Thyroid gland (tissue), 4 donors: ENCODE measurements at regions not wholly inside any gene's neighbourhood (a gene's known extent, or its start where the extent isn't known, plus 50 kb on each side); places are given as distances from the start of the nearest gene placed in this dataset.

Experiments
- POLR2A ChIP-seq, 2 donors: fragments of 450-650 bp; IDR thresholded peaks; one replicate each; pipeline ENCODE4 v1.6.1; 2017; ENCODE audit warnings: antibody characterized with exemption in 2 of 2, mild to moderate bottlenecking in 2 of 2, moderate library complexity in 1 of 2
- TF ChIP-seq, protein P1 (sequence below), 6 experiments: fragments of 200-600 bp in 3 of 6; fragments of 450-650 bp in 3 of 6; sonication (generic) in 3 of 6; IDR thresholded peaks; one replicate each; pipeline ENCODE4 v1.5.1; 2016 to 2019; ENCODE audit warnings: antibody characterized with exemption in 6 of 6, mild to moderate bottlenecking in 2 of 6, inconsistent platforms in 1 of 6, moderate library complexity in 1 of 6

DNA sequence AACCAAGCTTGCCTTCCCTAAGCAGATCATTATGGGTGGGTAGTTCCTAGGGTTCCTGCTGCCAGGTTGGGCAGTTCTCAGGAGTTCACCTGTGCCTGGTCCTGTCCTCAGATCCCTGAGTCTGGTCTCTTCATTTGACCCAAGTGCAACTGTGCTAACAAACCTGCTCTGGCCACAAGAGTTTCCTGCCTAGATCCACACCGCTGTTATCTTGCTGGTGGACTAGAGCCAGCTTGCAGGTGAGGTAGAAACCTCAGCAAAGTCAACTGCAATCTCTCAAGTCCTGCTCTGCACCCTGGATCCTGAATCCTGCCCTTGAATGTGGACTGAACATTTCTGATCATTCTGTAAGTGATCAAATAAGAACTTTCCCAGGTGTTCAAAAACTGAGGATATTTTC lies 191.8 kb upstream of the LRFN2 start:
- TF ChIP-seq, protein P1, sequence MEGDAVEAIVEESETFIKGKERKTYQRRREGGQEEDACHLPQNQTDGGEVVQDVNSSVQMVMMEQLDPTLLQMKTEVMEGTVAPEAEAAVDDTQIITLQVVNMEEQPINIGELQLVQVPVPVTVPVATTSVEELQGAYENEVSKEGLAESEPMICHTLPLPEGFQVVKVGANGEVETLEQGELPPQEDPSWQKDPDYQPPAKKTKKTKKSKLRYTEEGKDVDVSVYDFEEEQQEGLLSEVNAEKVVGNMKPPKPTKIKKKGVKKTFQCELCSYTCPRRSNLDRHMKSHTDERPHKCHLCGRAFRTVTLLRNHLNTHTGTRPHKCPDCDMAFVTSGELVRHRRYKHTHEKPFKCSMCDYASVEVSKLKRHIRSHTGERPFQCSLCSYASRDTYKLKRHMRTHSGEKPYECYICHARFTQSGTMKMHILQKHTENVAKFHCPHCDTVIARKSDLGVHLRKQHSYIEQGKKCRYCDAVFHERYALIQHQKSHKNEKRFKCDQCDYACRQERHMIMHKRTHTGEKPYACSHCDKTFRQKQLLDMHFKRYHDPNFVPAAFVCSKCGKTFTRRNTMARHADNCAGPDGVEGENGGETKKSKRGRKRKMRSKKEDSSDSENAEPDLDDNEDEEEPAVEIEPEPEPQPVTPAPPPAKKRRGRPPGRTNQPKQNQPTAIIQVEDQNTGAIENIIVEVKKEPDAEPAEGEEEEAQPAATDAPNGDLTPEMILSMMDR (IDR thresholded peaks at IDR 0.05), result no peak
- TF ChIP-seq POLR2A (IDR thresholded peaks at IDR 0.05), result no peak
